ENCODE measurements at regions not wholly inside any gene's neighbourhood (a gene's known extent, or its start where the extent isn't known, plus 50 kb on each side); places are given as distances from the start of the nearest gene placed in this dataset.

DNA sequence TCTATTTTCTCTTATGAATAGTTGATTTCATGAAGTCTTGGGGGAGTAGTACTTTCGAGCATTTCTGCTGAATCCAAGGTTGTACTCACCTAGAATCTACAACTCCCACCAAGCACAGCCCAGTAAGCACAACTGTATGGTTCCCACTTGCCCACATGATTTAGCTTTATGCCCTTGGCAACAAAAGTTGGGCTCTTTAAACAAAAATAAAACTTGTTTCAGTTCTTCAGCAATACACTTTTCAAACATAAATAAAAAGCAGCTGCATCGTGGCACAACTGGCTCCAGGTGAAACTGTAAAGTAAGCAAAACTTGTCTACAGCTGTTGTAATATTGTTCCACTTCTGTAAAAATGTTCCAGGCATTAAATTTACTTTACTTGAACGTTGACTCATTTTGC is 99.8 kb upstream of the FSIP2 start:
- no peak for TF ChIP-seq EZH2phosphoT487 (IDR thresholded peaks at IDR 0.05; ENCODE audit: borderline replicate concordance, low read depth, low read length)
- TF ChIP-seq, protein P1, sequence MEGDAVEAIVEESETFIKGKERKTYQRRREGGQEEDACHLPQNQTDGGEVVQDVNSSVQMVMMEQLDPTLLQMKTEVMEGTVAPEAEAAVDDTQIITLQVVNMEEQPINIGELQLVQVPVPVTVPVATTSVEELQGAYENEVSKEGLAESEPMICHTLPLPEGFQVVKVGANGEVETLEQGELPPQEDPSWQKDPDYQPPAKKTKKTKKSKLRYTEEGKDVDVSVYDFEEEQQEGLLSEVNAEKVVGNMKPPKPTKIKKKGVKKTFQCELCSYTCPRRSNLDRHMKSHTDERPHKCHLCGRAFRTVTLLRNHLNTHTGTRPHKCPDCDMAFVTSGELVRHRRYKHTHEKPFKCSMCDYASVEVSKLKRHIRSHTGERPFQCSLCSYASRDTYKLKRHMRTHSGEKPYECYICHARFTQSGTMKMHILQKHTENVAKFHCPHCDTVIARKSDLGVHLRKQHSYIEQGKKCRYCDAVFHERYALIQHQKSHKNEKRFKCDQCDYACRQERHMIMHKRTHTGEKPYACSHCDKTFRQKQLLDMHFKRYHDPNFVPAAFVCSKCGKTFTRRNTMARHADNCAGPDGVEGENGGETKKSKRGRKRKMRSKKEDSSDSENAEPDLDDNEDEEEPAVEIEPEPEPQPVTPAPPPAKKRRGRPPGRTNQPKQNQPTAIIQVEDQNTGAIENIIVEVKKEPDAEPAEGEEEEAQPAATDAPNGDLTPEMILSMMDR (conservative IDR thresholded peaks at IDR 0.05; ENCODE audit: low read length): no peak
- no peak overlapping the region for H3K27ac ChIP-seq (ENCODE audit: low read depth, low read length, poor library complexity, severe bottlenecking)
- no peaks in the 10 kb centered on the region for H3K79me2 ChIP-seq (ENCODE audit: insufficient read depth, low read depth, low read length)
- no TSS peak for BruUV-seq (replicated peaks)
- H4K20me1 ChIP-seq (ENCODE audit: insufficient read depth, low read length): no peaks in the 10 kb centered on the region
- H3K9me2 ChIP-seq (ENCODE audit: insufficient read depth, low read length): no peaks in the 10 kb centered on the region
- H2AFZ ChIP-seq (ENCODE audit: low read length): no peak overlapping the region
- no peaks in the 10 kb centered on the region for H3K9me3 ChIP-seq (ENCODE audit: low read length)
- no peak overlapping the region for H3K4me2 ChIP-seq (ENCODE audit: low read length)
- H3K4me3 ChIP-seq (ENCODE audit: low read depth, low read length, poor library complexity, severe bottlenecking): no peak overlapping the region
- no peak for DNase-seq (ENCODE audit: low spot score)
- no peaks in the 10 kb centered on the region for H3K36me3 ChIP-seq (ENCODE audit: insufficient read depth, low read length)
- ChIA-PET CTCF (ENCODE audit: unreplicated experiment) (no interaction called here), POLR2A (no interaction called here)
- intact Hi-C loops (cut with micrococcal nuclease; ENCODE audit: unreplicated experiment): no loop called here
- H3K4me1 ChIP-seq (ENCODE audit: insufficient read depth, low read length, poor library complexity, severe bottlenecking): no peaks in the 10 kb centered on the region

DNA sequence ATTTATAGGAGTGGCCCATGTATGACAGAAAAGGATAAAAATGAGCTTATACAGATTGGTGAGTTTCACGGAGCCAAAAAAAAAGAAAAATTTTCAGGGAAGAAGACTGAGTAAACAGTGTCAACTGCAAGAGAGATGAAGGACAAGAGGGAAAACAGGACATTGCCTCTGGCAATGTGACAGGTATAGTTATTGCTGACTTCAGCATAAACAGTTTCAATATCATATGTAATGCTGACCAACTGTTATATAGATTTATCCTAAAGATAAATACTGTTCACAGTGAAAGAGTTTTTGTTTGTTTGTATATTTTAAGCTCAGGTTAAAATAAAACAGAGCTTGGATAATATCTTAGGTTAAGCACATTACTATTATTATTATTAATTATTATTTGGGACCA is 98.0 kb upstream of the FSIP2 start:
- H3K9me3 ChIP-seq (ENCODE audit: low read length): no peaks in the 10 kb centered on the region
- no peak for DNase-seq (ENCODE audit: low spot score)
- no peaks in the 10 kb centered on the region for H3K79me2 ChIP-seq (ENCODE audit: insufficient read depth, low read depth, low read length)
- POLR2A ChIA-PET: interaction anchor here (0.7 to 1.0 kb wide), 2 partner anchors 9 to 208 kb away, joined by 3 to 4 read pairs; no protein-coding TSS in a partner anchor
- H3K36me3 ChIP-seq (ENCODE audit: insufficient read depth, low read length): no peaks in the 10 kb centered on the region
- no peak overlapping the region for H3K4me2 ChIP-seq (ENCODE audit: low read length)
- no peaks in the 10 kb centered on the region for H3K9me2 ChIP-seq (ENCODE audit: insufficient read depth, low read length)
- intact Hi-C loops (cut with micrococcal nuclease; ENCODE audit: unreplicated experiment): no loop called here
- no peak overlapping the region for H3K4me3 ChIP-seq (ENCODE audit: low read depth, low read length, poor library complexity, severe bottlenecking)
- no TSS peak for BruUV-seq (replicated peaks)
- H3K4me1 ChIP-seq (ENCODE audit: insufficient read depth, low read length, poor library complexity, severe bottlenecking): no peaks in the 10 kb centered on the region
- H2AFZ ChIP-seq (ENCODE audit: low read length): no peak overlapping the region
- CTCF ChIA-PET (ENCODE audit: unreplicated experiment): no interaction called here
- H4K20me1 ChIP-seq (ENCODE audit: insufficient read depth, low read length): no peaks in the 10 kb centered on the region
- no peak overlapping the region for H3K27ac ChIP-seq (ENCODE audit: low read depth, low read length, poor library complexity, severe bottlenecking)
- no peak for TF ChIP-seq EZH2phosphoT487 (IDR thresholded peaks at IDR 0.05; ENCODE audit: borderline replicate concordance, low read depth, low read length)
- TF ChIP-seq, protein P1 (conservative IDR thresholded peaks at IDR 0.05; ENCODE audit: low read length): no peak

DNA sequence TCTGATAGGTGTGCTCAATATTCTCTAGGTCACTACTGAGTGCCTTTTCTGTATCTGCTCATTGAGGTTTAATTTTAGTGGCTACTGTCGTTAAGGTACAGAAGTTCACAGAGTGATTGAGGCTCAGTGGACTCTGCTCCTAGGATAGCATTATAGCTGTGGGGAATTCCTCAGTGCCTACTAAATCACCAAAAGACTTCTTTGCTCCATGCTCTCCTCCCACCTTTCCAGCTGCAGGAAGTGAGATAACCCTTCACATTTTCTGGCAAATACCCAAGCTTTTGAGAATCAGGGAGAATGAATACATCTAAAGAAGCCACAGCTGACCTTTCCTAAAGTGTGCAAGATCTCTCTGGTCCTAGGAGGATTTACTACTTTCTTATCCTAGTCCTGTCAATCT is 95.2 kb upstream of the FSIP2 start:
- CTCF ChIA-PET (ENCODE audit: unreplicated experiment): no interaction called here
- no TSS peak for BruUV-seq (replicated peaks)
- no peak for TF ChIP-seq EZH2phosphoT487 (IDR thresholded peaks at IDR 0.05; ENCODE audit: borderline replicate concordance, low read depth, low read length)
- TF ChIP-seq, protein P1 (conservative IDR thresholded peaks at IDR 0.05; ENCODE audit: low read length): no peak

More for the DNA sequence above, 95.2 kb upstream of the FSIP2 start:
- no peaks in the 10 kb centered on the region for H3K79me2 ChIP-seq (ENCODE audit: insufficient read depth, low read depth, low read length)
- no peak for DNase-seq (ENCODE audit: low spot score)
- POLR2A ChIA-PET: interaction anchor here (0.7 kb wide), 1 partner anchor 921 kb away, joined by 4 read pairs; no protein-coding TSS in a partner anchor
- no peaks in the 10 kb centered on the region for H3K4me1 ChIP-seq (ENCODE audit: insufficient read depth, low read length, poor library complexity, severe bottlenecking)
- no peak overlapping the region for H3K4me3 ChIP-seq (ENCODE audit: low read depth, low read length, poor library complexity, severe bottlenecking)
- H3K9me3 ChIP-seq (ENCODE audit: low read length): no peaks in the 10 kb centered on the region
- no peaks in the 10 kb centered on the region for H3K9me2 ChIP-seq (ENCODE audit: insufficient read depth, low read length)
- intact Hi-C loops (cut with micrococcal nuclease; ENCODE audit: unreplicated experiment): no loop called here
- no peak overlapping the region for H3K4me2 ChIP-seq (ENCODE audit: low read length)
- no peaks in the 10 kb centered on the region for H4K20me1 ChIP-seq (ENCODE audit: insufficient read depth, low read length)
- H3K27ac ChIP-seq (ENCODE audit: low read depth, low read length, poor library complexity, severe bottlenecking): no peak overlapping the region
- no peaks in the 10 kb centered on the region for H3K36me3 ChIP-seq (ENCODE audit: insufficient read depth, low read length)
- H2AFZ ChIP-seq (ENCODE audit: low read length): no peak overlapping the region
